ENCODE measurements at regions not wholly inside any gene's neighbourhood (a gene's known extent, or its start where the extent isn't known, plus 50 kb on each side); places are given as distances from the start of the nearest gene placed in this dataset.

GRCh38 chr16:85523602-85524364 is 89.3 kb upstream of the GSE1 start:
- no peak for TF ChIP-seq EZH2phosphoT487 (IDR thresholded peaks at IDR 0.05; ENCODE audit: insufficient read depth, low read depth)
- no peak for TF ChIP-seq EZH2 (IDR thresholded peaks at IDR 0.05; ENCODE audit: insufficient read depth, poor library complexity, severe bottlenecking)
